HepG2 (cell line): ENCODE measurements at regions not wholly inside any gene's neighbourhood (a gene's known extent, or its start where the extent isn't known, plus 50 kb on each side); places are given as distances from the start of the nearest gene placed in this dataset.

Source experiments
- BORCS8-MEF2B ChIP-seq: sonication (generic); formaldehyde crosslinking; IDR thresholded peaks from 2 replicates; pipeline ENCODE4 v1.8.0; 2022; ENCODE audit warnings: mild to moderate bottlenecking, missing genetic modification reagents
- CENPX ChIP-seq: sonication (generic); formaldehyde crosslinking; IDR thresholded peaks from 2 replicates; pipeline ENCODE4 v1.9.0; 2021; ENCODE audit warnings: mild to moderate bottlenecking, missing genetic modification reagents, moderate library complexity
- ELF4 ChIP-seq: sonication (generic); formaldehyde crosslinking; IDR thresholded peaks from 2 replicates; pipeline ENCODE4 v1.5.0; 2020; ENCODE audit warnings: missing genetic modification reagents, mild to moderate bottlenecking, moderate library complexity, borderline replicate concordance
- FOSL1 ChIP-seq: sonication (generic); formaldehyde crosslinking; IDR thresholded peaks from 2 replicates; pipeline ENCODE4 v1.9.0; 2021; ENCODE audit warnings: missing genetic modification reagents, borderline replicate concordance
- HDAC1 ChIP-seq: sonication (generic); formaldehyde crosslinking; IDR thresholded peaks from 2 replicates; pipeline ENCODE4 v1.5.1; 2020; ENCODE audit warnings: mild to moderate bottlenecking, missing genetic modification reagents
- KLF15 ChIP-seq: sonication (generic); formaldehyde crosslinking; IDR thresholded peaks from 2 replicates; pipeline ENCODE4 v1.8.1; 2023; ENCODE audit warnings: borderline replicate concordance, mild to moderate bottlenecking, inconsistent platforms, missing genetic modification reagents, mixed read lengths
- KLF16 ChIP-seq, 2 experiments: sonication (generic) in 1 of 2; formaldehyde crosslinking in 1 of 2; IDR thresholded peaks; 2 replicates each; pipeline versions ENCODE4 v1.6.1 to v1.8.0; 2016 to 2023; ENCODE audit warnings: missing genetic modification reagents in 2 of 2, missing compliant biosample characterization in 1 of 2
- MIER2 ChIP-seq: IDR thresholded peaks from 2 replicates; pipeline ENCODE4 v1.6.1; 2016; ENCODE audit warnings: missing biosample characterization, missing genetic modification reagents
- MLLT10 ChIP-seq: sonication (generic); formaldehyde crosslinking; IDR thresholded peaks from 2 replicates; pipeline ENCODE4 v1.4.0; 2020; ENCODE audit warnings: missing genetic modification reagents
- NFRKB ChIP-seq: fragments of 450-650 bp; IDR thresholded peaks from 2 replicates; pipeline ENCODE4 v1.6.1; 2017
- POGK ChIP-seq: sonication (generic); formaldehyde crosslinking; conservative IDR thresholded peaks from 2 replicates; pipeline ENCODE4 v1.8.0; 2022; ENCODE audit warnings: mild to moderate bottlenecking, moderate library complexity, missing genetic modification reagents
- PTBP1 ChIP-seq: fragments of 200-400 bp; formaldehyde crosslinking; IDR thresholded peaks from 2 replicates; pipeline ENCODE4 v1.6.1; 2018; ENCODE audit warnings: low read length, low read depth; ENCODE audit not compliant: poor library complexity, severe bottlenecking
- SOX6 ChIP-seq, 2 experiments: fragments of 450-650 bp in 1 of 2; sonication (generic) in 1 of 2; formaldehyde crosslinking in 1 of 2; IDR thresholded peaks; 2 replicates each; pipeline versions ENCODE4 v1.4.0 to v1.6.1; 2017 to 2020; ENCODE audit warnings: antibody characterized with exemption in 1 of 2, mild to moderate bottlenecking in 1 of 2, missing genetic modification reagents in 1 of 2
- SRF ChIP-seq: IDR thresholded peaks from 2 replicates; pipeline ENCODE4 v1.6.1; 2011; ENCODE audit warnings: mild to moderate bottlenecking, low read depth, low read length, moderate library complexity
- TBL1XR1 ChIP-seq: fragments of 150-350 bp; IDR thresholded peaks from 2 replicates; pipeline ENCODE4 v1.6.1; 2014; ENCODE audit warnings: borderline replicate concordance, low read length; ENCODE audit not compliant: partially characterized antibody
- ZMYM3 ChIP-seq: sonication (generic); formaldehyde crosslinking; IDR thresholded peaks from 2 replicates; pipeline ENCODE4 v1.5.1; 2020; ENCODE audit warnings: mild to moderate bottlenecking, missing genetic modification reagents
- ZMYM4 ChIP-seq: sonication (generic); formaldehyde crosslinking; IDR thresholded peaks from 2 replicates; pipeline ENCODE4 v1.8.1; 2023; ENCODE audit warnings: mild to moderate bottlenecking, missing genetic modification reagents
- ZNF136 ChIP-seq: sonication (generic); formaldehyde crosslinking; IDR thresholded peaks from 2 replicates; pipeline ENCODE4 v1.8.1; 2022; ENCODE audit warnings: low read depth, mild to moderate bottlenecking, moderate library complexity, missing genetic modification reagents
- ZNF180 ChIP-seq: sonication (generic); formaldehyde crosslinking; IDR thresholded peaks from 2 replicates; pipeline ENCODE4 v1.4.0; 2020; ENCODE audit warnings: low read depth, missing genetic modification reagents, borderline replicate concordance
- ZNF30 ChIP-seq: sonication (generic); formaldehyde crosslinking; IDR thresholded peaks from 2 replicates; pipeline ENCODE4 v1.5.0; 2020; ENCODE audit warnings: mild to moderate bottlenecking, missing genetic modification reagents
- ZNF34 ChIP-seq: sonication (generic); formaldehyde crosslinking; IDR thresholded peaks from 2 replicates; pipeline ENCODE4 v1.4.0; 2020; ENCODE audit warnings: mild to moderate bottlenecking, missing genetic modification reagents, borderline replicate concordance
- ZNF674 ChIP-seq: sonication (generic); formaldehyde crosslinking; IDR thresholded peaks from 2 replicates; pipeline ENCODE4 v1.5.0; 2020; ENCODE audit warnings: low read depth, mild to moderate bottlenecking, missing genetic modification reagents
- ZNF792 ChIP-seq: IDR thresholded peaks from 2 replicates; pipeline ENCODE4 v1.6.1; 2016
- TF ChIP-seq, protein P1 (sequence below): sonication (generic); formaldehyde crosslinking; conservative IDR thresholded peaks from 2 replicates; pipeline ENCODE4 v1.5.0; 2020; ENCODE audit warnings: missing genetic modification reagents
- TF ChIP-seq, protein P2 (sequence below): sonication (generic); formaldehyde crosslinking; IDR thresholded peaks from 2 replicates; pipeline ENCODE4 v1.5.0; 2020; ENCODE audit warnings: missing genetic modification reagents, mild to moderate bottlenecking, borderline replicate concordance

DNA sequence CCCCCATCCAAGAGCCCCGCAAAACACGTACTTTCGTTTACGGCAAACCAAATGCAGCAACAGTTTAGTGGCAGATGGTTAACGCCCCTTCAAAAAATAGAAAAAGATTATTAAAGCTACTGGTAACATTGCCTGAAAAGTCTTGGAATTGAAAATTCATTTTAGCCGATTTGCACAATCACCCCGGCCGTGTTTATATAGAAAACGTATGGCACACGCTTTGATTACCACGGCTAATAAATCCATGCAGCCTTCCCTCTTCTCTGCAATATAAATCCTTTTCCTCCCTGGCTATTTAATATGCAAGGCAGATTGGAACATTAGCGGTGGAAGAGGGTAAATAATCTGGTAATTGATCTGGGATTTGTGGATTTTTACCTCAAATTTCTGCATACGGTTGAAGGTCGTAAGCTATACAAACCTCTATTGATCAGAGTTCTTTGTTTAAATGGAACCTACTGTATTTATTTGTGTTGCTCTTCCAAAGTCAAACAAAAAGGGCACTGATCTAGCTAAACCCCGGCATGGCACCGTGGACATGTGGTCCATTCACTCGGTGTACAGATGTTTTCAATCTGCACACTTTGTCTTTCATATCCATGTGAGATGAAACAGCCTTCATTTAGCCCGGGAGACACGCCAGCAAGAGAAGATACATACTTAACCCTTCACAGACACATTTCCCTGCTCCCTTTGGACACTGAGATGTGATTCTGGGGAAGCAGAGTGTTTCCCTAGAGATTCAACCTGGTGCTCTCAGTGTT lies 238.1 kb upstream of the MAF start (continued):
- TF ChIP-seq, protein P1, sequence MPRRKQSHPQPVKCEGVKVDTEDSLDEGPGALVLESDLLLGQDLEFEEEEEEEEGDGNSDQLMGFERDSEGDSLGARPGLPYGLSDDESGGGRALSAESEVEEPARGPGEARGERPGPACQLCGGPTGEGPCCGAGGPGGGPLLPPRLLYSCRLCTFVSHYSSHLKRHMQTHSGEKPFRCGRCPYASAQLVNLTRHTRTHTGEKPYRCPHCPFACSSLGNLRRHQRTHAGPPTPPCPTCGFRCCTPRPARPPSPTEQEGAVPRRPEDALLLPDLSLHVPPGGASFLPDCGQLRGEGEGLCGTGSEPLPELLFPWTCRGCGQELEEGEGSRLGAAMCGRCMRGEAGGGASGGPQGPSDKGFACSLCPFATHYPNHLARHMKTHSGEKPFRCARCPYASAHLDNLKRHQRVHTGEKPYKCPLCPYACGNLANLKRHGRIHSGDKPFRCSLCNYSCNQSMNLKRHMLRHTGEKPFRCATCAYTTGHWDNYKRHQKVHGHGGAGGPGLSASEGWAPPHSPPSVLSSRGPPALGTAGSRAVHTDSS (CRISPR knock-in tag), result no peak
- TF ChIP-seq KLF16 (CRISPR knock-in tag; IDR thresholded peaks at IDR 0.05) (no peak), ZNF674 (CRISPR knock-in tag) (no peak), TBL1XR1 (no peak), KLF15 (CRISPR knock-in tag) (no peak), ZNF30 (no peak), BORCS8-MEF2B (no peak), MIER2 (CRISPR knock-in tag) (no peak), ZMYM4 (CRISPR knock-in tag) (0 out of 2 replicates have a peak, but pooled peaks have one; percentile 18), ZNF180 (CRISPR knock-in tag) (no peak), HDAC1 (peak; percentile 47; the same call in 1 of the 2 replicates), ELF4 (CRISPR knock-in tag) (no peak), ZNF792 (CRISPR knock-in tag) (no peak), NFRKB (no peak), CENPX (no peak), ZNF136 (CRISPR knock-in tag) (no peak), MLLT10 (CRISPR knock-in tag) (no peak), PTBP1 (no peak), SRF (no peak), ZNF34 (no peak), FOSL1 (CRISPR knock-in tag) (no peak), POGK (no peak), ZMYM3 (no peak), SOX6 (IDR thresholded peaks at IDR 0.05) (no peak), SOX6 (CRISPR knock-in tag; IDR thresholded peaks at IDR 0.05) (peak; percentile 61)
- TF ChIP-seq, protein P2, sequence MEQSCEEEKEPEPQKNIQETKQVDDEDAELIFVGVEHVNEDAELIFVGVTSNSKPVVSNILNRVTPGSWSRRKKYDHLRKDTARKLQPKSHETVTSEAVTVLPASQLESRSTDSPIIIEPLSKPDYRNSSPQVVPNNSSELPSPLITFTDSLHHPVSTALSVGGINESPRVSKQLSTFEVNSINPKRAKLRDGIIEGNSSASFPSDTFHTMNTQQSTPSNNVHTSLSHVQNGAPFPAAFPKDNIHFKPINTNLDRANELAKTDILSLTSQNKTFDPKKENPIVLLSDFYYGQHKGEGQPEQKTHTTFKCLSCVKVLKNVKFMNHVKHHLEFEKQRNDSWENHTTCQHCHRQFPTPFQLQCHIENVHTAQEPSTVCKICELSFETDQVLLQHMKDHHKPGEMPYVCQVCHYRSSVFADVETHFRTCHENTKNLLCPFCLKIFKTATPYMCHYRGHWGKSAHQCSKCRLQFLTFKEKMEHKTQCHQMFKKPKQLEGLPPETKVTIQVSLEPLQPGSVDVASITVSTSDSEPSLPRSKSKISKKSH (CRISPR knock-in tag), result no peak
